NCI-H2196 treated with DMSO at 0.1 percent for 48 hours (cell line): ENCODE measurements at regions not wholly inside any gene's neighbourhood (a gene's known extent, or its start where the extent isn't known, plus 50 kb on each side); places are given as distances from the start of the nearest gene placed in this dataset.
"Not testable (repeated sequence)": the region's sequence is repeated elsewhere in the genome, so short reads cannot be mapped to it uniquely, and the experiment has no call there.

Experiments used
- DNase-seq: peaks from one replicate; lab custom pipeline; 2025; ENCODE audit not compliant: unreplicated experiment; lab: John Stamatoyannopoulos, UW

DNA sequence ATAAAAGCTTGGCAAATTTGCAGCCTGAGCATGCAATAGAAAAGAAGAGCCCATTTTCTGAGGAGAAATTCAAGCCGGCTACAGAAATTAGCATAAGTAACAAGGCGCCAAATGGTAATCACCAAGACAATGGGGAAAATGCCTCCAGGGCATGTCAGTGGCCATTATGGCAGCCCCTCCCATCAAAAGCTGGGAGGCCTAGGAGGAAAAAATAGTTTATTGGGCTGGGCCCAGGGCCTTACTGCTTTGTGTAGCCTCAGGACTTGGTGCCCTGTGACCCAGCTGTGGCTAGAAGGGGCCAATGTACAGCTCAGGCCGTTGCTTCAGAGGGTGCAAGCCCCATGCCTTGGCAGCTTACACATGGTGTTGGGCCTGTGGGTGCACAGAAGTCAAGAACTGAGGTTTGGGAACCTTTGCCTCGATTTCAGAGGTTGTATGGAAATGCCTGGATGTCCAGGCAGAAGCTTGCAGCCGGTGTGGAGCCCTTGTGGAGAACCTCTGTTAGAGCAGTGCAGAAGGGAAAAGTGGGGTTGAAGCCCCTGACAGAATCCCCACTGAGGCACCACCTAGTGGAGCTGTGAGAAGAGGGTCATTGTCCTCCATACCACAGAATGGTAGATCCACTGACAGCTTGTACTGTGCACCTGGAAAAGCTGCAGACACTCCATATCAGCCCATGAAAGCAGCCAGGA, 328.5 kb upstream of the MAP3K7 start:
- DNase-seq = no peak

DNA sequence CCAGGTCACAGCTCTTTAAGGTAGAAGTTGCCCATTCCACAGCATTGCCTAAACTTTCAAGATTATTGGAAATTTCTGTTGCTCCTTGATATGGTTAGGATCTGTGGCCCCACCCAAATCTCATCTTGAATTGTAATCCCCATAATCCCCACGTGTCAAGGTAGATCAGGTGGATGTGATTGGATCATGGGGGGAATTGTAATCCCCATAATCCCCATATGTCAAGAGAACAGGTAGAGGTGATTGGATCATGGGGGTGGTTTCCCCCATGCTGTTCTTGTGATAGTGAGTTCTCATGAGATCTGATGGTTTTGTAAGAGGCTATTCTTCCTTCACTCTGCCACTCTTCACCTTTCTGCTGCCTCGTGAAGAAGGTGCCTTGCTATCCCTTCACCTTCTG, 327.4 kb upstream of the MAP3K7 start:
- no peak for DNase-seq

DNA sequence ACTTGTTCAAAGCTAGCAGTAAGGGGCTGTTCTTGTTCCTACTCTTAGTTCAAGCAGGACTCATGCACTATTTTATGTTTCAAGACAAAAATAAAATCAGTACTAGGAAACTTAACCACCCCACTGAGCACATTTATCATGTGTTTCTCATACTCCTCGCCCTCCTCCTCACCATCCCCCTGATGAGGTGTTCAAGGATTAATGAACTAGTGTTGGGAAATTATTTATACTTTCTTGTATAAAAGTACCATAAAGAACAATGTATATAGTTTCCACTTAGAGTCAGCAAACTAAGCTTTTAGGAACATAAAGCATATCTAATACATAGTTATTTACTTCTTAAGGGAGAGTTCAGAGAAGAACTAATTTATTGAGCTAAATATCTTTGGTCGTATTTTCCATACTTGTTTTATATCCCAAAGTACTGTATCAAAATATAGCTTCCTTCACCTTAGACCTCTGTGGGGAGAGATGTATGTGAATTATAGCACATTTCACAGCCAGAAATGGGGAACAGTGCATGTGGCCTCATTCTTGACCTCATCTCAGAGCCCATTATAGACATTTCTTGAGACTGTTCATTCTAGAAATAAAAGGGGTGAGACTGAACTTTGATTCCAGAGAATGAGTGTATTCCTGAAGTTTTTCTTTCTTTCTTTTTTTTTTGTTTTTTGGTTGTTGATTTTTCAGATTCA, 326.5 kb upstream of the MAP3K7 start:
- no peak for DNase-seq

- DNase-seq = no peak
Measured at GRCh38 chr6:90911642-90912041, 324.8 kb upstream of the MAP3K7 start.

GRCh38 chr6:90910893-90911292, 324.0 kb upstream of the MAP3K7 start:
- DNase-seq = no peak

DNA sequence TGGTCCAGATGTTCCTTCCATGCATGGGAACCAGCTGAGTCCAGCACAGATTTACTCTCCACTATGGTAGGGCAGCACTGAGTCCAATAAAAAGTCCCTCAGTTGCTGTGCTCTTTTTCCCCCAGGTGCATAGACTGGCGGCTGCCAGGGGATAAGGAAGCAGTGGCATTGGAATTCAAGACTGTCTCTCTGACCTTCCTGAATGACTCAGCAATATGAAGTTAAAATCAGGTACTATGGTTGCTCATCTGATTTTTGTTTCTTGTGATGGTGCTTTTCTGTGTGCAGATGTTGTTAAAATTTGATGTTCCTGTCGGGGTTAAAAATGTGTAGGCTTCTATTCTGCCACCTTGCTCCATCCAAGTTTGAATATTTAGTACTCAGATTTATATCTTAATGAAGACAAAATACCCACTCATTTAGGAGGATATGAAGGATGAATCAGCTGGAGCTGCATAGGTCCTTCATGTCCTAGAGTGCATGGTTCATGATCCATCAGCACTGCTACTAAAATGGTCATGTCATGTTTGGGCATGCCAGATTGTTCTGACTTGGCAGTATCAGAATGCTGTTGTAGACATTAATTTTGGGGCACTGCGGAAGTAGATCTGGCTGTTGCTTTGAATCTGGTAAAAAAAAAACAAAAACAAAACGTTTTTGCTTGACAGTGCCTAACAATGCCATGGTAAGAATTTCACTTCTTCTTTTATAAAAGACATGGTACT, 321.2 kb upstream of the MAP3K7 start:
- DNase-seq = no peak

GRCh38 chr6:90905351-90905750, 318.5 kb upstream of the MAP3K7 start:
- no peak for DNase-seq

DNA sequence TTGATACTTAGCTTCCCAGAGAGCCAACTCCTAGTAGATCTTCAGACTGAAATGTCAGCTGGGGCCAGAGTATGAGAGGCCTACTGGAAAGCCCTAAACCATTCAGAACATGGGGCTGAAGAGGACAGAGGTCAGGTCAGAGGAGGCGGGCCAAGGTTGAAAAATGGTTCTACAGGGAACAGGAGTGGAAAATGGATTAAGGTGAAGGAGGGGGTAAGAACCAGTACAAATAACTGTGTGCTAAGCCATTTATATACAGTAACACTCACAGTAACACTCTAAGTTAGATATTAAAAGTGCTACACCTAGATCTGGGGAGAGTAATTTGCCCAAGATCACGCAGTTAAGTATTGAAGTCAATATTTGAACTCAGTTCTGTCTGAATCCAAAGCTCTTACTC, 313.2 kb upstream of the MAP3K7 start:
- no peak for DNase-seq

GRCh38 chr6:90898763-90899162, 311.9 kb upstream of the MAP3K7 start:
- no peak for DNase-seq

DNA sequence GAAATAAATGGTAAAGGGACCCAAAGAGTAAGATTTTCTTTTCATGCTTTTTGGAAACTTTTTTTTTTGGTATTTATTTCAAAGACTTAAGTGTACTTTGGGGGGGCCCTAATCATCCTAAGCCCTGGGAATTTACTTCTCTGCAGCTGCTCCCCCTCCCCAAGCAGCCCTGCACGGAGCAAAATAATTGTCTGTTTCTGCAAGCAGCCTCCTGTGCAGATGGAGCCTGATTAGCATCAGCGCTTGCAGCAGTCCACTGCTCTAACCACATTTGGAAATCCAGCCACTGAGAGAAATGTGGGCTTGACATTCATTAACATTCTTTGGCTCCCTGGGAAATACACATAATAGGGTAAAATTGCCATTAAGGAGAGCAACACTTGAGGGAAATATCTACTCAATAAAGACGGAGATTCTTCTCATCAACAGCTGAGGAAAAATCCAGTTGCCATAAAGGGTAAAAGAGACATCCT, 309.2 kb upstream of the MAP3K7 start:
- DNase-seq = no peak

DNA sequence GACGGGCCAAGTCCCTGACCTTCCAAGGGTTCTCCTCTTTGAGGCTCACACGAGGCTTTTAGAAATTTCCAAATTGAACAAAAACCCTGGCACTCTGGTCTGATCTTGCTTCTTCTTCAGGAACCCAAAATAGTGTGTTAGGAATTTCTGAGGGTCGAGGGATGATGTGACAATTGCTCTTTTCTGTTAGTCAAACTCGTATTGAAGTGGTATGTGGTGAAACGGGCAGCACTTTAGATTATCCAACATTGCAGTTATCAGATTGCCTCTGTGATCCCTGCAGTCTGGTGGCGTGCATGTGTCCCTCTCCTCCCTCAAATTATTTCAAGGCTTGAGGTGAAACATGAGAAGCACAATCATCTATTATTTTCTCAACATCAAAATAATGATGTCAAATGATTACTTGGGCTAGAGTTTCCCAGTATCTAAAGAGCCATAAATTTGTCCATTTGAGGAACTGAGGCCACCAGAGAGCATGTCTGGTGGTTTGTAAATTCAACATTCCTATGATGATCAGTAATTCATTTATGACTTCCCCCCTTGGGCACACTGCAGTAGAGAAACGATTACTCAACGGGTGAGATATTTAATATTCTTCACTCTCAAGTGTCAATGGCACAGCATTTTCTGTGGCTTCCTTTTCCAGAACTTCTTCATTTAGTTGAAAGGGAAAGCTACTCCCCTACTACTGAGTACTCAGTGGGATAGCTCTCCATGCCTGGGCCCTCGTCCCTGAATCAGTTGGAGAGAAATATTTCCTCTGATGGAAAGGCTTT, 308.6 kb upstream of the MAP3K7 start:
- DNase-seq = no peak

DNA sequence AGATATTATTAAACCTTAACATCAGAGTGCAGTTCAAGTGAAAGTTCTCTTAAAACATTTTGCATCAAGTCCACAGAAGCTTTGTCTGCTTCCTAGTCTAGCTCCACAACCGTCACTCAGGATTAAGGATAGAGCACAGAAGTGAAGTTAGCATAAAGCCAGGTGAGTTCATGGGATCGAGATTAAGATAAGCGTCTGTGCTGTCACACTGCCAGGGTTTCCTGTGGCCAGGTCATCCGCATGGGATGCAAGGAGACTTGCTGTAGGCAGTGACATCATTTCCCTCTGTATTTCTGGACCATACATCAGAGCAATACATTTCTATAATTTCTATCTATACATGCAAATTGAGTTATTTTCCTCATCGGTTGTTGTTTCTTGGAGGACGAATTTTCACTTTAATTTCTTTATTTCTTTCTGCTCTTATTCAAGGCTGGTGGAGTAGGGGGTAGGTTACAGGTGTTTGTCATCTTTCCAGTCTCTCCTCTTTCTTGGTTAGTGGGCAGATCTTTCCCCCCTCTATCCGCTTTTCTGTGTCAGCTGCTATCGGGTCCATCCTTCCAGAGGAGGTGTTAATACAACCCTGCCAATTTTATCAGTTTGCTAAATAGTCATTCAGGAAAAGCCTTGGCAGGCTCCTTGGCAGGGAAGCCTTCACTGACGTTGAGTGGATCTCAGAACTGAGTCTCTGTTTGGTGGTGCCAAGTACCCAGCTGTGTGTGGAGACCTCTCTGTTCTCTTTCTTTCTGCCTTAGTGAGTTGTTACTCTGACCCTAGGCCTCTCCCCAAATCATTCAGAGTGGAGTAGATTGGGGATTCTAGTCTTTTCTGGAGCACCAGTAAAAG, 307.6 kb upstream of the MAP3K7 start:
- DNase-seq = no peak

DNA sequence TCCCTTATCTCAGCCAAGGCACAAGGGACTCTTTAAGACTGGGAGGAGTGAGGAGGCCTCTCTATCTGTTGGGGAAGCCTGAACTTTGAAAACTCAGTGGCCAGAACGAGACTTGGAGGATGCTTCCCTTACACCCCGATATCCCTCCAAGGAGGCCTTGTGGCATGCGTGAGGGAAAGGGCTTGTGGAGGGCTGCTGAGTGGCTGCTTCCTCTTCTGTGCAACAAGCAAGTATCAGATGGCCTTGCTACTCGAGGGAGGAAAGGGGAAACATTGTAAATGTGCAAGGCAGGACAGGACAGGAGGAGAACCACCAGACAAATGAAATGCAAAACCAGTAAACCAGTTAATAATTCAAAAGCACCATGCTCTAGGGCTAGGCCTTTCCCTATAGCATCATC, 306.5 kb upstream of the MAP3K7 start:
- no peak for DNase-seq

DNA sequence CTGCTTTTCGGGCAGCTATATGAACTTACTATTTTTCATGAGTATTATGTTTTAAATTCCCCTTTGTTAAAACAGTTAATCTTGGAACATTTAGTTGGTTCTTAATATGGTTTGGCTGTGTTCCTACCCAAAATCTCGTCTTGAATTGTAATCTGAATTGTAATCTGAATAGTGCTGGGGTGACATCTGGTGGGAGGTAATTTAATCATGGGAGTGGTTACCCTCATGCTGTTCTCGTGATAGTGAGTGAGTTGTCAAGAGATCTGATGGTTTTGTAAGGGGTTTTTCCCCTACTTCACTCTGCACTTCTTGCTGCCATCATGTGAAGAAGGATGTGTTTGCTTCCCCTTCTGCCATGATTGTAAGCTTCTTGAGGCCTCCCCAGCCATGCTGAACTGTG, 305.4 kb upstream of the MAP3K7 start:
- no peak for DNase-seq

DNA sequence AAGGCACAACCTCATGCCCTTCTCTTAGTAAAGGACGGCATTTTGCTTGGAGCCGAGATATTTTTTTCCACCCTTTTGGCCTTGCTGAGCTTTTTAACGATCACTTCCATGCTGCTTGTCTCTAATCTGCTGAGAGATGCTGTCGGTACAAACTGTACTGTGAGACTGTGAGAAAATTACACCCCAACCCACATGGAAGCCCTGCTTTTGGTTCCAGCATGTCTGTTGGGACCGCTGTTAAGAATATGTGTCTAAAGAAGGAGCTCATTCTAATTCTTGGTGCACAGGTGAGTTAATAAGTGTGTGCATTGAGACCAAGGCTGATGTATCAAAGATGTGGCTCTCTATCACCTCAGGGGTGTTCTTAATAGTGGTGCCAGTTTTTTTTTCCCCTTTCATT, 304.5 kb upstream of the MAP3K7 start:
- no peak for DNase-seq

DNA sequence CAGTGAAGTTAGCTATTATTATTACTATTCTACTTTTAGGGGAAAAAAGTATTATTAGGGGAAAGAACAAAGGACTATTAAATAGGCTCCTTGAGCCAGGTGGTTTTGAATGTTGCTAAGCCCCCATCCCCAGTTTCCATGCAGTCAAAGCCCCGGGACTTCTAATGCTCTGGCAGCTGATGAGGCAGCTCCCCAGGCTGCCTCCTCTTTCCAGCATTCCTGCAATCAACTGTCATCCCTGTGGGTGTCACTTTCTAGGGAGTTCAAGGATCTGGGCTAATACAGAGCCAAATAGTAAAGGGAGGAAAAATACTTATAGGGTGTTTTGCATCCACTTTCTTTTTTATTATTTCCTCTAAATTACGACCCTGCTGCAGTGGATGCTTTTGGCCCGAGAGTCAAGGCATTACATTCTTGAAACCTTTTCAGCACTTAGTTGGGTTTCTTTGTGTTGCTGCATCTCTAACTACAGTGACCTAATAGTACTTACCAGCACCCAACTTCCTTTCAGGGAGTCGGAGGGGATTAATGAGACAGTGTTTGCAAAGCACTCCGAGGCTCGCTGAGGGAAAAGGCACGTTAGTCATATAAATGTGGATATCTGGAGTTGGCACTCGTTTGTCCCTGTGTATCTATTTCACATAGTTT, 303.9 kb upstream of the MAP3K7 start:
- DNase-seq = no peak

DNA sequence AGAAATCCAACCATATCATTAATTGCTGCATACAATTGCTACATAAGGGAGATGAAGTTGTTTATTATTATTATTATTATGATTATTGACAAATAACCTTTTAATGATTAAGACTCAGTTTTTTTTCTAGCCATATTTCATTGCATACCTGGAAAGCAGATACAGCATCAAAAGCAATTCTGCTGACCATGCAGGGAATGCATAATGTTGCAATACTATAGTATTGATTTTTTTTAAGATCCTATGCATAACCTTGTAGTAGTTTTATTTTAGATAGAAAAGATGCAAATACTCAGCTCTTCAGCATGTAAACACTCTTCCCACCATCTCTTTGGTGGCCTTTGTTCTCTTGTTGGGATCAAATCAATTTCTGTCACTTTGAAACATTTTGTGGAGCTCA, 300.9 kb upstream of the MAP3K7 start:
- DNase-seq = no peak

- no peak for DNase-seq
Measured at GRCh38 chr6:90885611-90886056, 298.8 kb upstream of the MAP3K7 start.

DNA sequence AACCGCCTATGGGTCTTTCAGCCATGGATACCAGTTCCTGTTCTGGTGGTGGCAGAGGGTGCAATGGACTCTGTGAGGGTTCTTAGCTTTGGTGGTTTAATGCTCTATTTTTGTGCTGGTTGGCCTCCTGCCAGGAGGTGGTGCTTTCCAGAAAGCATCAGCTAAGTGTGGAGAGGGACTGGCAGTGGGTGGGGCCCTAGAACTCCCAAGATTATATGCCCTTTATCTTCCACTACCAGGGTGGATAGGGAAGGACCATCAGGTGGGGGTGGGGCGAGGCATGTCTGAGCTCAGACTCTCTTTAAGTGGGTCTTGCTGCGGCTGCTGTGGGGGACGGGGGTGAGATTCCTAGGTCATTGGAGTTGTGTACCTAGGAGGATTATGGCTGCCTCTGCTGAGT, 298.3 kb upstream of the MAP3K7 start:
- DNase-seq = not testable (repeated sequence)

GRCh38 chr6:90877616-90878015, 290.7 kb upstream of the MAP3K7 start:
- no peak for DNase-seq
